Activated T-helper 2 cell treated with anti-CD3 and anti-CD28 coated beads, Interferon-gamma antibody, Interleukin-2, Interleukin-4, amounts not matched to agents 10 μg/mL and 5 μg/mL and 100 μg/mL, durations not matched to agents 14 hours and 24 hours and 36 hours (primary cell): ENCODE measurements at regions not wholly inside any gene's neighbourhood (a gene's known extent, or its start where the extent isn't known, plus 50 kb on each side); places are given as distances from the start of the nearest gene placed in this dataset.
"Not testable (repeated sequence)": the region's sequence is repeated elsewhere in the genome, so short reads cannot be mapped to it uniquely, and the experiment has no call there.

Source experiments
- DNase-seq: peaks from one replicate; pipeline ENCODE4 v3.0.0; 2021; ENCODE audit warnings: low spot score
- H3K27ac Mint-ChIP-seq: one replicate; pipeline ENCODE4 v1.8.0; 2021; ENCODE audit warnings: mixed read lengths
- H3K27me3 Mint-ChIP-seq: one replicate; pipeline ENCODE4 v1.8.0; 2021; ENCODE audit warnings: low read depth, mixed read lengths
- H3K36me3 Mint-ChIP-seq: one replicate; pipeline ENCODE4 v1.8.0; 2021; ENCODE audit warnings: low read depth, mixed read lengths
- H3K4me1 Mint-ChIP-seq: one replicate; pipeline ENCODE4 v1.8.0; 2021; ENCODE audit warnings: low read depth, mixed read lengths
- H3K4me3 Mint-ChIP-seq: one replicate; pipeline ENCODE4 v1.8.0; 2021; ENCODE audit warnings: low read depth, mild to moderate bottlenecking, moderate library complexity, mixed read lengths
- H3K9me3 Mint-ChIP-seq: one replicate; pipeline ENCODE4 v1.8.0; 2021; ENCODE audit warnings: mixed read lengths
- intact Hi-C: fragments of 100-400 bp; cut with micrococcal nuclease; formaldehyde crosslinking; loops from one replicate; pipeline ENCODE4 v1.15.1; 2023

GRCh38 chrX:63012574-63012973 lies 338.6 kb downstream of the SPIN4 start:
- Mint-ChIP-seq H3K4me3 (no peak overlapping the region), H3K9me3 (peaks cover 19% of the 10 kb centered on the region), H3K27me3 (no peaks in the 10 kb centered on the region), H3K27ac (no peak overlapping the region), H3K4me1 (no peaks in the 10 kb centered on the region), H3K36me3 (no peaks in the 10 kb centered on the region)
- intact Hi-C loops: no loop called here
- DNase-seq: no peak

- intact Hi-C loops, H3K4me3 Mint-ChIP-seq, H3K27ac Mint-ChIP-seq, H3K4me1 Mint-ChIP-seq, H3K36me3 Mint-ChIP-seq, DNase-seq, H3K27me3 Mint-ChIP-seq: not testable (repeated sequence)
- peaks cover 22% of the 10 kb centered on the region for H3K9me3 Mint-ChIP-seq
Observed at GRCh38 chrX:63000196-63000595, 350.9 kb downstream of the SPIN4 start.
